HG03460 (cell line): ENCODE measurements at regions not wholly inside any gene's neighbourhood (a gene's known extent, or its start where the extent isn't known, plus 50 kb on each side); places are given as distances from the start of the nearest gene placed in this dataset.

ENCODE experiments used
- ATAC-seq: cut with Tn5 transposase; IDR thresholded peaks from one replicate; pipeline ENCODE4 v1.9.1; 2021; ENCODE audit not compliant: unreplicated experiment

- no peak for ATAC-seq
Observed at GRCh38 chr12:76220980-76221379, 127.2 kb downstream of the BBS10 start.

- ATAC-seq: no peak
Observed at GRCh38 chr12:76219806-76220205, 128.4 kb downstream of the BBS10 start.

- ATAC-seq: no peak
Observed at GRCh38 chr12:76216585-76217472, 131.4 kb downstream of the BBS10 start.

GRCh38 chr12:76208129-76208528 lies 123.6 kb upstream of the NAP1L1 start:
- ATAC-seq: no peak

GRCh38 chr12:76206677-76207072 lies 122.2 kb upstream of the NAP1L1 start:
- ATAC-seq: no peak

GRCh38 chr12:76206039-76206676 lies 121.7 kb upstream of the NAP1L1 start:
- ATAC-seq: no peak

GRCh38 chr12:76202621-76203020 lies 118.1 kb upstream of the NAP1L1 start:
- no peak for ATAC-seq

- no peak for ATAC-seq
Observed at GRCh38 chr12:76201758-76202157, 117.3 kb upstream of the NAP1L1 start.

GRCh38 chr12:76201316-76201715 lies 116.8 kb upstream of the NAP1L1 start:
- ATAC-seq: no peak

GRCh38 chr12:76199808-76200207 lies 115.3 kb upstream of the NAP1L1 start:
- no peak for ATAC-seq

GRCh38 chr12:76198839-76199238 lies 114.4 kb upstream of the NAP1L1 start:
- ATAC-seq: no peak

GRCh38 chr12:76197283-76197682 lies 112.8 kb upstream of the NAP1L1 start:
- ATAC-seq: no peak

- ATAC-seq: no peak
Observed at GRCh38 chr12:76195920-76196319, 111.4 kb upstream of the NAP1L1 start.

- no peak for ATAC-seq
Observed at GRCh38 chr12:76194724-76195123, 110.2 kb upstream of the NAP1L1 start.

GRCh38 chr12:76193961-76194360 lies 109.5 kb upstream of the NAP1L1 start:
- ATAC-seq: no peak

- ATAC-seq: no peak
Observed at GRCh38 chr12:76192416-76192815, 107.9 kb upstream of the NAP1L1 start.

- no peak for ATAC-seq
Observed at GRCh38 chr12:76190299-76190698, 105.8 kb upstream of the NAP1L1 start.

- ATAC-seq: no peak
Observed at GRCh38 chr12:76189851-76190250, 105.4 kb upstream of the NAP1L1 start.

- ATAC-seq: no peak
Observed at GRCh38 chr12:76187177-76187576, 102.7 kb upstream of the NAP1L1 start.

- no peak for ATAC-seq
Observed at GRCh38 chr12:76186131-76186906, 101.8 kb upstream of the NAP1L1 start.

- peak; percentile 57 for ATAC-seq
Observed at GRCh38 chr12:76183459-76184186, 99.1 kb upstream of the NAP1L1 start.
